ENCODE measurements at regions not wholly inside any gene's neighbourhood (a gene's known extent, or its start where the extent isn't known, plus 50 kb on each side); places are given as distances from the start of the nearest gene placed in this dataset.

GRCh38 chr10:61294131-61294530 lies 159.1 kb downstream of the TMEM26 start:
- TF ChIP-seq CTCF (conservative IDR thresholded peaks at IDR 0.05 in 1 of 2, IDR thresholded peaks at IDR 0.05 in 1 of 2; ENCODE audit: low read depth in 1 of 2, low read length in 2 of 2) (no peak), EZH2 (IDR thresholded peaks at IDR 0.05; ENCODE audit: low read length, missing control alignments) (no peak)

All from fibroblast of lung (primary cell).